CD4-positive, CD25-positive, alpha-beta regulatory T cell (primary cell): ENCODE measurements at regions not wholly inside any gene's neighbourhood (a gene's known extent, or its start where the extent isn't known, plus 50 kb on each side); places are given as distances from the start of the nearest gene placed in this dataset.
"Not testable (repeated sequence)": the region's sequence is repeated elsewhere in the genome, so short reads cannot be mapped to it uniquely, and the experiment has no call there.

Experiments used
- ATAC-seq, 2 donors: fragments of 150-1000 bp; cut with Tn5 transposase; one replicate each; pipeline ENCODE4 v1.10.0; 2021; ENCODE audit warnings: low read depth in 2 of 2, moderate number of reproducible peaks in 2 of 2, moderate library complexity in 1 of 2
- DNase-seq, 3 donors: peaks; one replicate each; pipeline versions ENCODE4 v3.0.0 to v3.0.0-alpha.2; 2012 to 2022; ENCODE audit warnings: mixed read lengths in 1 of 3
- H3K27ac ChIP-seq: one replicate; pipeline ENCODE4 v1.7.0; 2013; ENCODE audit warnings: mild to moderate bottlenecking, low read length; ENCODE audit not compliant: insufficient read depth, poor library complexity, severe bottlenecking
- H3K27me3 ChIP-seq: one replicate; pipeline ENCODE4 v1.7.0; 2013; ENCODE audit warnings: low read length; ENCODE audit not compliant: control insufficient read depth, insufficient read depth
- H3K36me3 ChIP-seq: one replicate; pipeline ENCODE4 v1.7.0; 2013; ENCODE audit warnings: mild to moderate bottlenecking, low read length, moderate library complexity; ENCODE audit not compliant: control insufficient read depth, insufficient read depth
- H3K4me1 ChIP-seq: 2 replicates; pipeline ENCODE4 v1.7.0; 2013; ENCODE audit warnings: mild to moderate bottlenecking, low read length; ENCODE audit not compliant: insufficient read depth, control insufficient read depth, poor library complexity, severe bottlenecking
- H3K4me3 ChIP-seq: one replicate; pipeline ENCODE4 v1.7.0; 2013; ENCODE audit warnings: low read depth, mild to moderate bottlenecking, low read length, moderate library complexity
- H3K9me3 ChIP-seq, 2 experiments: 1 replicate in 1 of 2; 2 replicates in 1 of 2; pipeline ENCODE4 v1.7.0; 2013; ENCODE audit warnings: low read length in 2 of 2, mild to moderate bottlenecking in 1 of 2, moderate library complexity in 1 of 2; ENCODE audit not compliant: control insufficient read depth in 2 of 2
- H3K27ac Mint-ChIP-seq, 3 donors: one replicate each; pipeline ENCODE4 v1.8.0; 2020 to 2022; ENCODE audit warnings: mild to moderate bottlenecking in 3 of 3, mixed read lengths in 3 of 3, moderate library complexity in 2 of 3
- H3K27me3 Mint-ChIP-seq: one replicate; pipeline ENCODE4 v1.8.0; 2022; ENCODE audit warnings: mild to moderate bottlenecking, mixed read lengths
- H3K36me3 Mint-ChIP-seq: one replicate; pipeline ENCODE4 v1.8.0; 2020; ENCODE audit warnings: mixed read lengths
- H3K4me1 Mint-ChIP-seq, 4 donors: one replicate each; pipeline ENCODE4 v1.8.0; 2020 to 2022; ENCODE audit warnings: mixed read lengths in 4 of 4, mild to moderate bottlenecking in 1 of 4
- H3K4me3 Mint-ChIP-seq, 4 donors: one replicate each; pipeline ENCODE4 v1.8.0; 2020 to 2022; ENCODE audit warnings: mild to moderate bottlenecking in 4 of 4, mixed read lengths in 4 of 4, moderate library complexity in 3 of 4
- H3K9me3 Mint-ChIP-seq, 7 donors: one replicate each; pipeline ENCODE4 v1.8.0; 2020 to 2022; ENCODE audit warnings: mixed read lengths in 7 of 7, mild to moderate bottlenecking in 3 of 7, moderate library complexity in 2 of 7

DNA sequence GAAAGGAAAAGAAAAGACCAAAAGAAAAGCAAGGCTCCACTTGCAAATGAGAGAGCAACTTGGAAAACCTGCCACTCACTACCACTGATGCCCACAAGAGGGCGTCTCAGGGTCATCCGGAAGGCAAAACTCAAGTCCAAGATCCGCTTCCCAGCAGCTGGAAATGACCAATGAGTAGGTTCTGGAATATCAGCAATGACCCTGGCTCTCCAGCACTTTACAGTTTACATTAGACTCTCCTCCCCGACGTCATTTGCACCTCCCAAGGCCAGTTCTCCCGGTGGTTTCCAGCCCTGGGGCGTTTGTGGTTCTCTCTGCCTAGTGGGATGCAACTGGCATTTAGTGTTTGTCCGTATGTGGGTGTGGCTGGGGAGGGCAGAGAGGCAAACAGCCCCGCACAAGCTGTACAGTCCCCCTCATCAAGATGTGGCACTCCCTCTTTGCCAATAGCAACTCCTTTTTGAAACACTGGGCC is 193.8 kb upstream of the ZNF618 start:
- peaks cover 0 to 2% (median 0%) of the 10 kb centered on the region in 7 donors for H3K9me3 Mint-ChIP-seq
- no peaks in the 10 kb centered on the region for H3K36me3 Mint-ChIP-seq
- H3K36me3 ChIP-seq = no peaks in the 10 kb centered on the region
- H3K27me3 Mint-ChIP-seq = peaks cover 36% of the 10 kb centered on the region
- ATAC-seq = no peak
- peak in 1 of 3 donors; percentile 45 for DNase-seq
- H3K27ac Mint-ChIP-seq = no peak overlapping the region
- no peaks in the 10 kb centered on the region for H3K4me1 ChIP-seq
- H3K9me3 ChIP-seq = no peaks in the 10 kb centered on the region
- peaks cover 0 to 2% (median under 1%) of the 10 kb centered on the region in 4 donors for H3K4me1 Mint-ChIP-seq
- peaks cover 14% of the 10 kb centered on the region for H3K27me3 ChIP-seq
- H3K27ac ChIP-seq = no peak overlapping the region
- no peak overlapping the region for H3K4me3 Mint-ChIP-seq
- no peak overlapping the region for H3K4me3 ChIP-seq

DNA sequence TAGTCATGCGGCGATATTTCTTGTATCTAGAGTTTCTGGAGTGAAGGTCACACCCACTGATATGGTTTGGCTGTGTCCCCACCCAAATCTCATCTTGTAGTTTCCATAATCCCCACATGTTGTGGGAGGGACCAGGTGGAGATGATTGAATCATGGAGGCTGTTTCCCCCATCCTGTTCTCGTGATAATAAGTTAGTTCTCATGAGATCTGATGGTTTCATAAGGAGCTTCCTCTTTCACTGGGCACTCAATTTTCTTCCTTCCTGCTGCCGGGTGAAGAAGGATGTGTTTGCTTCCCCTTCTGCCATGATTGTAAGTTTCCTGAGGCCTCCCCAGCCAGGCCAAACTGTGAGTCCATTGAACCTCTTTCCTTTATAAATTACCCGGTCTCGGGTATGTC is 190.5 kb upstream of the ZNF618 start:
- H3K9me3 Mint-ChIP-seq, H3K27ac Mint-ChIP-seq, ATAC-seq, H3K4me1 Mint-ChIP-seq, DNase-seq, H3K4me3 ChIP-seq, H3K9me3 ChIP-seq, H3K4me1 ChIP-seq, H3K4me3 Mint-ChIP-seq, H3K27ac ChIP-seq, H3K36me3 Mint-ChIP-seq, H3K36me3 ChIP-seq: not testable (repeated sequence)
- H3K27me3 Mint-ChIP-seq = peaks cover 55% of the 10 kb centered on the region
- H3K27me3 ChIP-seq = peaks cover 22% of the 10 kb centered on the region

DNA sequence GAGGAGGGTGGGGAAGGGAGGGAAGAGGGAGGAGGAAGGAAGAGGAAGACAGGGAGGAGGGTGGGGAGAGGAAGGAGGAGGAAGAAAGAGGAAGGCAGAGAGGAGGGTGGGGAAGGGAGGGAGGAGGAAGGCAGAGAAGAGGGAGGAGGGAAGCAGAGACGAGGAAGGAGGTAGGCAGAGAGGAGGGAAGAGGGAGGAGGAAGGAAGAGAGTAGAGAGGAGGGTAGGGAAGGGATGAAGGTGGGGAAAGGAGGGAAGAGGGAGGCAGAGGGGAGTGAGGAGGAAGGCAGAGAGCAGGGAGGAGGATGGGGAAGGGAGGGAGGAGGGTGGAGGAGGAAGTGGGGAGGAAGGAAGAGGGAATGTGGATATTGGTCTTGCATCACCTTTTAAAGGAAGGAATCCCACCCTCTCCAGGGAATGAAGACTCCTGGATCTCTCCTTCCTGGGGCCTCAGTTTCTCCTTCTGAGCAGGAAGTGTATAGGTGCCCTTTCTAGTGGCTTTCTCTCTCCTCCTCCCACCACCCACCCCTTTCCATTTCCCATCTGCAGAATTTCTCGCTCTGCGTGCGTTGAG is 188.9 kb upstream of the ZNF618 start:
- H3K36me3 ChIP-seq = no peaks in the 10 kb centered on the region
- H3K9me3 ChIP-seq = no peaks in the 10 kb centered on the region
- Mint-ChIP-seq H3K4me1 (peaks cover 0 to 2% (median 0%) of the 10 kb centered on the region in 4 donors), H3K27me3 (peaks cover 58% of the 10 kb centered on the region), H3K27ac (no peak overlapping the region), H3K9me3 (peaks cover 0 to 2% (median 0%) of the 10 kb centered on the region in 7 donors), H3K36me3 (no peaks in the 10 kb centered on the region), H3K4me3 (no peak overlapping the region)
- H3K4me3 ChIP-seq = no peak overlapping the region
- H3K4me1 ChIP-seq = no peaks in the 10 kb centered on the region
- no peak overlapping the region for H3K27ac ChIP-seq
- peaks cover 17% of the 10 kb centered on the region for H3K27me3 ChIP-seq
- DNase-seq = no peak
- no peak for ATAC-seq

DNA sequence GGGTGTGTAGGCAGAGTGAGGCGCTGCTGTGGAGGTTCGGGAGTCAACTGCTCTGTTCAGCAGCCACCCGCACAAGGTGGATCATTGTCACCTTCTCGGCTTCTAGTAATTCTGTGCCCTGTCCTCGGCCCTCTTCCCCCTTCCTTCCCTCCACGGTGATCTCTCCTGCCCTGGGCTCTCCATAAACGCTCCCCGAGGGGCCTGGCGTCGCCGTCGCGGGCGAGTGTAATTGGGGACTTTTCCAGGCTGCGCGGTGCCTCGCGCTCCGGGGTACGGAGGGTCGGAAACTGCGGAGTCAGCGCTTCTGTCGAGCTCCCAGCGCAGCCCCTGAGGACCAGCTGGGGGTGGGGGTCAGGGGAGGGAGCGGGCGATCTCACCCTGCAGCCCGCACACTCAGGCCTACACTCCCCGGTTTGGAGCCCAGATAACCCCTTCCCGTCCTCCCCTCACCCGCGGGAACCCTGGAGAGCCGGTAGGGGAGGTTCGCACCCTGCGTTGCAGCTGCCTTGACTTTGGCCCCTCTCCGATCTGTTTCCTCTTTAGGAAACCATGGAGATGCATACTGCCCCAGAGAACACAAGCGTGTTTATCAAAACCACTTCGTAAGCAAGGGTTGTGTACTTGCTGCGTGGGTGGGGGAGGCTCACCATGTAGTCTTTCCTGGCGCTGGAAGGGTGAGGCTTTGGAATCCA is 188.3 kb upstream of the ZNF618 start:
- Mint-ChIP-seq H3K27me3 (peaks cover 53% of the 10 kb centered on the region), H3K9me3 (peaks cover 0 to 2% (median 0%) of the 10 kb centered on the region in 7 donors), H3K36me3 (no peaks in the 10 kb centered on the region), H3K27ac (no peak overlapping the region), H3K4me3 (no peak overlapping the region), H3K4me1 (peaks cover 0 to 2% (median 0%) of the 10 kb centered on the region in 4 donors)
- Histone ChIP-seq H3K27me3 (peaks cover 17% of the 10 kb centered on the region), H3K4me1 (no peaks in the 10 kb centered on the region), H3K4me3 (no peak overlapping the region), H3K36me3 (no peaks in the 10 kb centered on the region), H3K27ac (no peak overlapping the region), H3K9me3 (no peaks in the 10 kb centered on the region)
- DNase-seq (no peak), ATAC-seq (no peak)

DNA sequence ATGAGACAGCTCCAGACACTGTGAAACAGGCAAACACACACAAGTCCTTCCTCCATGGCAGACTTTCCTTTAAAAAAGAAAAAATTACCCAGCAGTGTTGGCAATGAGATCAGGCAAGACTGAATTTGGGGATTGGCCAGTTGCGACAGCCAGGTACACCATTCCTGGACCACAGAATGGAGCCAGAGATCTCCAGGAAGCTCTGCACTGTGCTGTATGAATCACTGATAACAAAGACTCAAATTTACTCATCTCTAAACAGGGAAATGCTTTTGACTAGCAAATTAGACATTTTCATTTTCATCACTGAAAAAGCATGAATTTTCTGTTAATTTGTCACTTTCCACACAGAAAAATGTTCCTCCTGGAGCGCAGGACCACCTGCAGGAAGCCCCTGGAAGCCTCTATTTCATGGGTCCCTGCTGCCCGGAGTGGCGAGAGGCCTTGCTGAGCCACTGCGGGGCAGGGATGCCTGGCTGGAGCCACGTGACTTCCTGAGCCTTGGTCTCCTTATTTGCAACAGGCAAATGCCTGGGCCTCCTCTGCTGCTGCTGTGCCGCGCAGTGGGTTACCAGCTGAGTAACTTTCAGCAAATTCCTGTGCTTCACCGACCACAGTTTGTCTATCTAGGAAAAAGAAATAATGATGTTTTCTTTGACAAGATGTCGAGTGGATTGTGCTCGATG is 185.9 kb upstream of the ZNF618 start:
- DNase-seq (no peak), ATAC-seq (no peak)
- peaks cover 0 to 2% (median 1%) of the 10 kb centered on the region in 4 donors for H3K4me1 Mint-ChIP-seq
- Histone ChIP-seq H3K36me3 (no peaks in the 10 kb centered on the region), H3K4me1 (no peaks in the 10 kb centered on the region), H3K4me3 (no peak overlapping the region), H3K27me3 (peaks cover 17% of the 10 kb centered on the region), H3K9me3 (peaks cover 0 to 1% of the 10 kb centered on the region in 2 experiments), H3K27ac (no peak overlapping the region)
- peaks cover 0 to 3% (median under 1%) of the 10 kb centered on the region in 7 donors for H3K9me3 Mint-ChIP-seq
- peaks cover 47% of the 10 kb centered on the region for H3K27me3 Mint-ChIP-seq
- H3K4me3 Mint-ChIP-seq = no peak overlapping the region
- no peak overlapping the region for H3K27ac Mint-ChIP-seq
- no peaks in the 10 kb centered on the region for H3K36me3 Mint-ChIP-seq

DNA sequence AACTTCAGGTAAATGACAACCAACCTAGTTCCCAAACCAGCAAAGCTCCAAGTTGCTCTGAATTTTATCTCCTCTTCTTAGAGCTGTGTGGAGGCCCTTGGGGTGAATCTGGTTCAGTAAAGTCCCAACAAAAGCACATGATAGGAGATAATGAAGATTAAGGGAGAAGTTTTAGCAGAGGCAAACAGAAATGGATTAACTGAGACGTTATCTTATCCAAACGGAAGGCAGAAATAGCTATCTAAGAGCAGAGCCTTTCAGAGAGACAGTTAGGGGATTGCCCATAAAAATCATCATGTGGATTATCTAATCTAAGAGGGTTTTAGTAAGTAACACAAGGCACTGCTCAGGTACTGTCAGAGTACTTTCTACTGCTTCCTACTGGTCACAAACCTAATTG is 183.9 kb upstream of the ZNF618 start:
- no peak overlapping the region for H3K4me3 Mint-ChIP-seq
- ATAC-seq = no peak
- no peaks in the 10 kb centered on the region for H3K36me3 Mint-ChIP-seq
- Histone ChIP-seq H3K27ac (no peak overlapping the region), H3K4me1 (no peaks in the 10 kb centered on the region), H3K36me3 (no peaks in the 10 kb centered on the region), H3K27me3 (peaks cover 13% of the 10 kb centered on the region), H3K4me3 (no peak overlapping the region), H3K9me3 (peaks cover 0 to 1% of the 10 kb centered on the region in 2 experiments)
- no peak for DNase-seq
- peaks cover 0 to 8% (median 2%) of the 10 kb centered on the region in 7 donors for H3K9me3 Mint-ChIP-seq
- peaks cover 36% of the 10 kb centered on the region for H3K27me3 Mint-ChIP-seq
- peaks cover 0 to 6% (median 0%) of the 10 kb centered on the region in 4 donors for H3K4me1 Mint-ChIP-seq
- H3K27ac Mint-ChIP-seq = no peak overlapping the region

DNA sequence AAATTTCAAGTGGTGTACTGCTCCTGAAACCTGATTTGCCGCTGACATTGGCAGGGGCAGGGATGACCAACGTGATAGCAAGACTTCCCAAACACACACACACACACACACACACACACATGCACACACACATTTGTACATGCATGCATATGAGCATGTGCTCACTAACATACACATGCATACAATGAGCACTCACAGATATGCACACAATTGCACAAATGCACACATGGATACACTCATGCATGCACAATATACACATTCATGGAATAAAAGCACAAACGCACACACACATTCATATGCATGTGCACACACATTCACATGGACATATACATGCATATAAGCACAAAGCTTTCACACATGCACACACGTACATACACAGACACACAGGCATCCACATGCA is 181.2 kb upstream of the ZNF618 start:
- H3K36me3 ChIP-seq = no peaks in the 10 kb centered on the region
- no peaks in the 10 kb centered on the region for H3K4me1 ChIP-seq
- Mint-ChIP-seq H3K27me3 (peaks cover 22% of the 10 kb centered on the region), H3K4me1 (peaks cover 0 to 6% (median 0%) of the 10 kb centered on the region in 4 donors), H3K36me3 (no peaks in the 10 kb centered on the region), H3K4me3 (no peak overlapping the region), H3K9me3 (peaks cover 0 to 8% (median 2%) of the 10 kb centered on the region in 7 donors), H3K27ac (no peak overlapping the region)
- DNase-seq = no peak
- peaks cover 2% of the 10 kb centered on the region for H3K27me3 ChIP-seq
- peaks cover 0 to 1% of the 10 kb centered on the region in 2 experiments for H3K9me3 ChIP-seq
- H3K27ac ChIP-seq = no peak overlapping the region
- no peak for ATAC-seq
- no peak overlapping the region for H3K4me3 ChIP-seq
